H1 (cell line): ENCODE measurements at regions not wholly inside any gene's neighbourhood (a gene's known extent, or its start where the extent isn't known, plus 50 kb on each side); places are given as distances from the start of the nearest gene placed in this dataset.

ENCODE experiments used
- CTCF ChIA-PET: fragments of 300-600 bp; sonication (Branson Sonifier 250); formaldehyde crosslinking; loops from one replicate; lab custom pipeline; 2021; ENCODE audit not compliant: partially characterized antibody; lab: Charles Lee
- POLR2A ChIA-PET: fragments of 300-600 bp; sonication (Branson Sonifier 250); formaldehyde crosslinking; loops from one replicate; lab custom pipeline; 2021; ENCODE audit warnings: inconsistent platforms; ENCODE audit not compliant: partially characterized antibody; lab: Charles Lee
- DNase-seq, 2 experiments: peaks; one replicate each; pipeline versions ENCODE4 v3.0.0 to v3.0.0-alpha.2; 2010 to 2022; ENCODE audit warnings: low spot score in 2 of 2, low read depth in 1 of 2, mixed read lengths in 1 of 2
- FAIRE-seq: peaks from 2 replicates; lab custom pipeline; 2011; peaks lifted over from hg19 to GRCh38; lab: Jason Lieb, UNC
- H2AFZ ChIP-seq: 2 replicates; pipeline ENCODE4 v1.8.1; 2012; ENCODE audit warnings: low read length, inconsistent platforms
- H2AK5ac ChIP-seq: 2 replicates; pipeline ENCODE4 v1.6.1; 2013; ENCODE audit warnings: low read depth, low read length
- H2BK120ac ChIP-seq: replicated peaks from 2 replicates; pipeline ENCODE3; 2013; ENCODE audit warnings: low read depth, low read length, inconsistent platforms
- H2BK12ac ChIP-seq: 2 replicates; pipeline ENCODE4 v1.6.1; 2013; ENCODE audit warnings: low read depth, low read length
- H2BK15ac ChIP-seq: 2 replicates; pipeline ENCODE4 v1.6.1; 2013; ENCODE audit warnings: low read length
- H2BK20ac ChIP-seq: 2 replicates; pipeline ENCODE4 v1.6.1; 2013; ENCODE audit warnings: low read length
- H2BK5ac ChIP-seq: 2 replicates; pipeline ENCODE4 v1.6.1; 2013; ENCODE audit warnings: low read depth, low read length
- H3K14ac ChIP-seq: 2 replicates; pipeline ENCODE4 v1.6.1; 2013; ENCODE audit warnings: inconsistent platforms; ENCODE audit not compliant: insufficient read length
- H3K18ac ChIP-seq: 2 replicates; pipeline ENCODE4 v1.6.1; 2013; ENCODE audit warnings: low read length; ENCODE audit errors: extremely low read depth
- H3K23ac ChIP-seq: 2 replicates; pipeline ENCODE4 v1.6.1; 2013; ENCODE audit warnings: inconsistent platforms; ENCODE audit not compliant: insufficient read length
- H3K23me2 ChIP-seq: 2 replicates; pipeline ENCODE4 v1.6.1; 2013; ENCODE audit warnings: low read depth, low read length
- H3K27ac ChIP-seq: 2 replicates; pipeline ENCODE4 v1.6.1; 2011; ENCODE audit warnings: low read depth, low read length, inconsistent platforms
- H3K27me3 ChIP-seq, 4 experiments: replicated peaks in 1 of 4; 1 replicate in 1 of 4; 2 replicates in 3 of 4; pipeline versions ENCODE4 v1.6.1 to v1.8.1; 2011 to 2013; ENCODE audit warnings: low read length in 3 of 4, mild to moderate bottlenecking in 3 of 4, inconsistent platforms in 2 of 4, mixed read lengths in 2 of 4, moderate library complexity in 1 of 4; ENCODE audit not compliant: control insufficient read depth in 3 of 4, insufficient read depth in 3 of 4; ENCODE audit errors: extremely low read depth in 1 of 4
- H3K36me3 ChIP-seq, 4 experiments: 2 replicates each; pipeline versions ENCODE4 v1.6.1 to v1.8.1; 2011 to 2013; ENCODE audit warnings: mild to moderate bottlenecking in 4 of 4, low read length in 3 of 4, moderate library complexity in 2 of 4, control low read depth in 1 of 4, inconsistent platforms in 1 of 4; ENCODE audit not compliant: insufficient read depth in 4 of 4, control insufficient read depth in 2 of 4
- H3K4ac ChIP-seq: replicated peaks from 2 replicates; pipeline ENCODE3; 2013; ENCODE audit warnings: low read length, low read depth, mixed read lengths, inconsistent platforms; ENCODE audit not compliant: insufficient read length
- H3K4me1 ChIP-seq, 4 experiments: replicated peaks in 1 of 4; 1 replicate in 1 of 4; 2 replicates in 3 of 4; pipeline versions ENCODE4 v1.6.1 to v1.8.1; 2011 to 2013; ENCODE audit warnings: low read length in 3 of 4, inconsistent platforms in 2 of 4, mixed read lengths in 1 of 4; ENCODE audit not compliant: insufficient read depth in 4 of 4, control insufficient read depth in 3 of 4
- H3K4me2 ChIP-seq, 2 experiments: 2 replicates each; pipeline versions ENCODE4 v1.6.1 to v1.8.1; 2011 to 2013; ENCODE audit warnings: low read depth in 2 of 2, low read length in 2 of 2, control low read depth in 1 of 2, inconsistent platforms in 1 of 2, mild to moderate bottlenecking in 1 of 2; ENCODE audit not compliant: insufficient read depth in 1 of 2
- H3K4me3 ChIP-seq, 4 experiments: fragments of 200-600, 300-600 bp in 1 of 4; sonication (generic), shearing (Covaris generic), sonication (Bioruptor Twin) in 1 of 4; 2 replicates each; pipeline versions ENCODE4 v1.5.1 to v1.8.1; 2011 to 2016; ENCODE audit warnings: low read length in 4 of 4, low read depth in 3 of 4, control low read depth in 2 of 4, inconsistent platforms in 2 of 4, mild to moderate bottlenecking in 2 of 4, mixed read lengths in 1 of 4, moderate library complexity in 1 of 4; ENCODE audit not compliant: insufficient read depth in 2 of 4; ENCODE audit errors: extremely low read depth in 1 of 4
- H3K56ac ChIP-seq: replicated peaks from 2 replicates; pipeline ENCODE3; 2013; ENCODE audit warnings: low read depth, mild to moderate bottlenecking, mixed read lengths, low read length, inconsistent platforms; ENCODE audit not compliant: insufficient read length
- H3K79me1 ChIP-seq: 2 replicates; pipeline ENCODE4 v1.6.1; 2013; ENCODE audit warnings: low read depth, low read length, control low read depth
- H3K79me2 ChIP-seq, 2 experiments: 2 replicates each; pipeline versions ENCODE4 v1.6.1 to v1.8.1; 2012 to 2013; ENCODE audit warnings: low read length in 2 of 2, mild to moderate bottlenecking in 2 of 2, inconsistent platforms in 1 of 2; ENCODE audit not compliant: insufficient read depth in 2 of 2, control insufficient read depth in 1 of 2
- H3K9ac ChIP-seq, 4 experiments: replicated peaks in 1 of 4; 1 replicate in 1 of 4; 2 replicates in 3 of 4; pipeline versions ENCODE4 v1.6.1 to v1.8.1; 2011 to 2013; ENCODE audit warnings: low read depth in 3 of 4, low read length in 3 of 4, control low read depth in 2 of 4, mild to moderate bottlenecking in 2 of 4, moderate library complexity in 2 of 4, inconsistent platforms in 1 of 4; ENCODE audit errors: extremely low read depth in 1 of 4
- H3K9me3 ChIP-seq, 2 experiments: 2 replicates each; pipeline versions ENCODE4 v1.6.1 to v1.8.1; 2012 to 2013; ENCODE audit warnings: mild to moderate bottlenecking in 2 of 2, moderate library complexity in 2 of 2, control low read depth in 1 of 2, inconsistent platforms in 1 of 2, low read depth in 1 of 2, low read length in 1 of 2, mixed read lengths in 1 of 2; ENCODE audit not compliant: insufficient read depth in 2 of 2
- H4K20me1 ChIP-seq, 2 experiments: replicated peaks in 1 of 2; 2 replicates each; pipeline versions ENCODE3 to v1.8.1; 2011 to 2013; ENCODE audit warnings: inconsistent platforms in 2 of 2, low read length in 2 of 2, mild to moderate bottlenecking in 1 of 2; ENCODE audit not compliant: insufficient read depth in 2 of 2, control insufficient read depth in 1 of 2
- H4K5ac ChIP-seq: 2 replicates; pipeline ENCODE4 v1.6.1; 2013; ENCODE audit warnings: low read length, low read depth, mixed read lengths, inconsistent platforms; ENCODE audit not compliant: insufficient read length
- H4K8ac ChIP-seq: 2 replicates; pipeline ENCODE4 v1.8.0; 2013; ENCODE audit warnings: mild to moderate bottlenecking, moderate library complexity, low read length, inconsistent platforms; ENCODE audit not compliant: insufficient read depth; ENCODE audit errors: extremely low read depth
- H4K91ac ChIP-seq: replicated peaks from 2 replicates; pipeline ENCODE3; 2013; ENCODE audit warnings: low read length, mixed read lengths, inconsistent platforms; ENCODE audit not compliant: insufficient read length
- CBX8 ChIP-seq: fragments of 300-800, 300-1000 bp; sonication (generic); IDR thresholded peaks from 2 replicates; pipeline ENCODE4 v1.7.1; 2016; ENCODE audit warnings: low read depth, low read length, borderline replicate concordance
- HDAC6 ChIP-seq: IDR thresholded peaks from one replicate; pipeline ENCODE4 v1.7.1; 2012; ENCODE audit warnings: low read depth, mild to moderate bottlenecking, inconsistent platforms, low read length, moderate library complexity
- KDM5A ChIP-seq: fragments of 200-600 bp; IDR thresholded peaks from 2 replicates; pipeline ENCODE4 v1.7.1; 2012; ENCODE audit warnings: mild to moderate bottlenecking, low read length, inconsistent platforms, mixed read lengths
- WGBS, 2 experiments: shearing (Covaris generic) in 1 of 2; methylation state at CpG; one replicate each; pipeline versions ENCODE4 v1.1.6 to v1.1.7; 2013 to 2015; ENCODE audit warnings: low lambda C conversion rate in 2 of 2, mixed read lengths in 2 of 2, inconsistent platforms in 1 of 2, low coverage in 1 of 2, missing lambda C conversion rate in 1 of 2; ENCODE audit not compliant: insufficient replicate concordance in 2 of 2, insufficient coverage in 1 of 2, insufficient read length in 1 of 2; ENCODE audit errors: extremely low coverage in 1 of 2, missing lambda C conversion rate in 1 of 2; 5-methylcytosine and 5-hydroxymethylcytosine counted together

GRCh38 chr12:98172801-98173200, 342.6 kb upstream of the TMPO start:
- Histone ChIP-seq H3K4me3 (no peak overlapping the region), H3K23ac (no peak overlapping the region), H3K36me3 (no peaks in the 10 kb centered on the region), H2AFZ (no peak overlapping the region), H3K23me2 (no peaks in the 10 kb centered on the region), H3K27ac (no peak overlapping the region), H3K14ac (no peak overlapping the region), H2BK12ac (no peak overlapping the region), H3K4ac (no peak overlapping the region), H3K27me3 (no peaks in the 10 kb centered on the region), H4K5ac (no peak overlapping the region), H2BK120ac (no peak overlapping the region), H3K4me1 (no peaks in the 10 kb centered on the region), H2BK5ac (no peak overlapping the region), H3K9me3 (no peaks in the 10 kb centered on the region), H3K56ac (no peak overlapping the region), H3K4me2 (no peak overlapping the region), H4K8ac (no peak overlapping the region), H4K91ac (no peak overlapping the region)
- CTCF ChIA-PET: interaction anchor here (0.9 kb wide), 1 partner anchor 17 kb away, joined by 4 read pairs; no protein-coding TSS in a partner anchor
- FAIRE-seq (no peak), DNase-seq (no peak)
- TF ChIP-seq HDAC6 (no peak), CBX8 (no peak), KDM5A (no peak)
- TF ChIP-seq, all 59 proteins: peak for 0
- 86% methylated on average over 3 of the region's 3 CpGs; no CpG with 5 or more reads in 1 of the 2 experiments for WGBS, 2 experiments
- H3K18ac ChIP-seq: no peak overlapping the region
- no peaks in the 10 kb centered on the region for H3K79me2 ChIP-seq
- H3K79me1 ChIP-seq: no peaks in the 10 kb centered on the region
- no peak overlapping the region for H2AK5ac ChIP-seq
- no peak overlapping the region for H2BK15ac ChIP-seq
- H3K9ac ChIP-seq: no peak overlapping the region
- POLR2A ChIA-PET: no interaction called here
- no peaks in the 10 kb centered on the region for H4K20me1 ChIP-seq
- H2BK20ac ChIP-seq: no peak overlapping the region
